SK-N-SH treated with all-trans-retinoic acid at 6 μM for 48 hours (cell line): ENCODE measurements at regions not wholly inside any gene's neighbourhood (a gene's known extent, or its start where the extent isn't known, plus 50 kb on each side); places are given as distances from the start of the nearest gene placed in this dataset.

Experiments
- ATAC-seq: fragments of 200-7000 bp; cut with Tn5 transposase; 3 replicates; pipeline ENCODE4 v1.9.1; 2020; ENCODE audit warnings: mild to moderate bottlenecking, moderate library complexity
- ARNTL ChIP-seq: fragments of 450-650 bp; formaldehyde crosslinking; IDR thresholded peaks from 2 replicates; pipeline ENCODE4 v1.5.0; 2020; ENCODE audit warnings: low read depth, mild to moderate bottlenecking, moderate library complexity, borderline replicate concordance
- BACH2 ChIP-seq: fragments of 250-450 bp; sonication (Bioruptor Pico); IDR thresholded peaks from 2 replicates; pipeline ENCODE4 v1.9.0; 2021; ENCODE audit warnings: mild to moderate bottlenecking, borderline replicate concordance
- CSDC2 ChIP-seq: fragments of 250-450 bp; sonication (Bioruptor Pico); IDR thresholded peaks from 2 replicates; pipeline ENCODE4 v1.5.0; 2020; ENCODE audit warnings: mild to moderate bottlenecking, moderate library complexity
- ESRRG ChIP-seq: fragments of 250-450 bp; sonication (Bioruptor Pico); IDR thresholded peaks from 2 replicates; pipeline ENCODE4 v1.6.1; 2021; ENCODE audit warnings: mild to moderate bottlenecking
- GLIS3 ChIP-seq: fragments of 250-450 bp; sonication (Bioruptor Pico); IDR thresholded peaks from 2 replicates; pipeline ENCODE4 v1.5.0; 2020; ENCODE audit warnings: mild to moderate bottlenecking, moderate library complexity
- ISL1 ChIP-seq: fragments of 250-450 bp; sonication (Bioruptor Pico); IDR thresholded peaks from 2 replicates; pipeline ENCODE4 v2.1.2; 2022; ENCODE audit warnings: mild to moderate bottlenecking, moderate library complexity
- OSR1 ChIP-seq: fragments of 250-450 bp; sonication (Bioruptor Pico); IDR thresholded peaks from 2 replicates; pipeline ENCODE4 v1.8.0; 2022; ENCODE audit warnings: moderate library complexity, mild to moderate bottlenecking, inconsistent platforms
- PPARA ChIP-seq: fragments of 250-450 bp; sonication (Bioruptor Pico); IDR thresholded peaks from 2 replicates; pipeline ENCODE4 v1.5.0; 2020; ENCODE audit warnings: mild to moderate bottlenecking, borderline replicate concordance
- RARB ChIP-seq: fragments of 250-450 bp; sonication (Bioruptor Pico); IDR thresholded peaks from 2 replicates; pipeline ENCODE4 v1.8.0; 2021; ENCODE audit warnings: mild to moderate bottlenecking, moderate library complexity
- SNAI2 ChIP-seq: fragments of 250-450 bp; sonication (Bioruptor Pico); IDR thresholded peaks from 2 replicates; pipeline ENCODE4 v1.5.0; 2020; ENCODE audit warnings: mild to moderate bottlenecking, moderate library complexity
- TCF4 ChIP-seq: fragments of 250-450 bp; sonication (Bioruptor Pico); IDR thresholded peaks from 2 replicates; pipeline ENCODE4 v1.8.0; 2021; ENCODE audit warnings: mild to moderate bottlenecking, moderate library complexity, borderline replicate concordance
- TOX ChIP-seq: fragments of 250-450 bp; sonication (Bioruptor Pico); IDR thresholded peaks from 2 replicates; pipeline ENCODE4 v1.8.0; 2021; ENCODE audit warnings: mild to moderate bottlenecking, moderate library complexity, borderline replicate concordance
- ZFP3 ChIP-seq: fragments of 250-450 bp; sonication (Bioruptor Pico); IDR thresholded peaks from 2 replicates; pipeline ENCODE4 v1.5.0; 2020; ENCODE audit warnings: mild to moderate bottlenecking, moderate library complexity
- ZFP30 ChIP-seq: fragments of 450-650 bp; formaldehyde crosslinking; IDR thresholded peaks from 2 replicates; pipeline ENCODE4 v1.5.0; 2022; ENCODE audit warnings: mild to moderate bottlenecking, moderate library complexity
- ZNF565 ChIP-seq: fragments of 450-650 bp; formaldehyde crosslinking; conservative IDR thresholded peaks from 2 replicates; pipeline ENCODE4 v1.5.0; 2020; ENCODE audit warnings: low read depth, mild to moderate bottlenecking, moderate library complexity
- ZNF70 ChIP-seq: fragments of 450-650 bp; formaldehyde crosslinking; IDR thresholded peaks from 2 replicates; pipeline ENCODE4 v1.5.0; 2020; ENCODE audit warnings: mild to moderate bottlenecking, moderate library complexity
- ZNF8 ChIP-seq: fragments of 450-650 bp; formaldehyde crosslinking; IDR thresholded peaks from 2 replicates; pipeline ENCODE4 v1.5.0; 2020; ENCODE audit warnings: mild to moderate bottlenecking, moderate library complexity
- TF ChIP-seq, protein P1 (sequence below): fragments of 250-450 bp; sonication (Bioruptor Pico); IDR thresholded peaks from 2 replicates; pipeline ENCODE4 v1.5.1; 2021; ENCODE audit warnings: mild to moderate bottlenecking, moderate library complexity
- TF ChIP-seq, protein P2 (sequence below): fragments of 250-450 bp; sonication (Bioruptor Pico); IDR thresholded peaks from 2 replicates; pipeline ENCODE4 v1.5.1; 2020; ENCODE audit warnings: low read depth, mild to moderate bottlenecking, moderate library complexity
- TF ChIP-seq, protein P3 (sequence below): fragments of 250-450 bp; sonication (Bioruptor Pico); IDR thresholded peaks from 2 replicates; pipeline ENCODE4 v1.8.0; 2020; ENCODE audit warnings: mild to moderate bottlenecking, moderate library complexity, borderline replicate concordance
- TF ChIP-seq, protein P4 (sequence below): fragments of 250-450 bp; sonication (Bioruptor Pico); IDR thresholded peaks from 2 replicates; pipeline ENCODE4 v1.5.0; 2020; ENCODE audit warnings: mild to moderate bottlenecking, moderate library complexity
- TF ChIP-seq, protein P5 (sequence below): fragments of 250-450 bp; sonication (Bioruptor Pico); IDR thresholded peaks from 2 replicates; pipeline ENCODE4 v1.8.0; 2021; ENCODE audit warnings: low read depth, mild to moderate bottlenecking, moderate library complexity, borderline replicate concordance

DNA sequence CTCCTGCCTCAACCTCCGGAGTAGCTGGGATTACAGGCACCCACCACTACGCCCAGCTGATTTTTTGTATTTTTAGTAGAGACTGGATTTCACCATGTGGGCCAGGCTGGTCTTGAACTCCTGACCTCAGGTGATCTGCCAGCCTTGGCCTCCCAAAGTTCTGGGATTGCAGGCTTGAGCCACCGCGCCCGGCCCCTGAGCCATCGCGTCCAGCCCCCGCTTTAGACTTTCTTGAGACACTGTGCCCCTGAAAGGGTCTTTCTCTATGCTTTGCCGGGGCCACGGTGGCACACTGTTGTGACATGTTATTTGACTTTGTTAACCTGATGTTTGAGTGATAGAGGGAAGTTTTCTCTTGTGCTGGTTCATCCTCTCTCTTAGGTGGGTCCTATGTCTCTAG, 186.4 kb downstream of the BTG1 start:
- TF ChIP-seq RARB (CRISPR knock-in tag), result no peak
- TF ChIP-seq BACH2 (CRISPR knock-in tag), result no peak
- TF ChIP-seq SNAI2, result no peak
- no peak for TF ChIP-seq ZFP3 (CRISPR knock-in tag)
- TF ChIP-seq ISL1 (CRISPR knock-in tag), result no peak
- TF ChIP-seq, protein P1, sequence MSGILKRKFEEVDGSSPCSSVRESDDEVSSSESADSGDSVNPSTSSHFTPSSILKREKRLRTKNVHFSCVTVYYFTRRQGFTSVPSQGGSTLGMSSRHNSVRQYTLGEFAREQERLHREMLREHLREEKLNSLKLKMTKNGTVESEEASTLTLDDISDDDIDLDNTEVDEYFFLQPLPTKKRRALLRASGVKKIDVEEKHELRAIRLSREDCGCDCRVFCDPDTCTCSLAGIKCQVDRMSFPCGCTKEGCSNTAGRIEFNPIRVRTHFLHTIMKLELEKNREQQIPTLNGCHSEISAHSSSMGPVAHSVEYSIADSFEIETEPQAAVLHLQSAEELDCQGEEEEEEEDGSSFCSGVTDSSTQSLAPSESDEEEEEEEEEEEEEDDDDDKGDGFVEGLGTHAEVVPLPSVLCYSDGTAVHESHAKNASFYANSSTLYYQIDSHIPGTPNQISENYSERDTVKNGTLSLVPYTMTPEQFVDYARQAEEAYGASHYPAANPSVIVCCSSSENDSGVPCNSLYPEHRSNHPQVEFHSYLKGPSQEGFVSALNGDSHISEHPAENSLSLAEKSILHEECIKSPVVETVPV, result no peak
- TF ChIP-seq OSR1 (CRISPR knock-in tag), result no peak
- TF ChIP-seq, protein P2, sequence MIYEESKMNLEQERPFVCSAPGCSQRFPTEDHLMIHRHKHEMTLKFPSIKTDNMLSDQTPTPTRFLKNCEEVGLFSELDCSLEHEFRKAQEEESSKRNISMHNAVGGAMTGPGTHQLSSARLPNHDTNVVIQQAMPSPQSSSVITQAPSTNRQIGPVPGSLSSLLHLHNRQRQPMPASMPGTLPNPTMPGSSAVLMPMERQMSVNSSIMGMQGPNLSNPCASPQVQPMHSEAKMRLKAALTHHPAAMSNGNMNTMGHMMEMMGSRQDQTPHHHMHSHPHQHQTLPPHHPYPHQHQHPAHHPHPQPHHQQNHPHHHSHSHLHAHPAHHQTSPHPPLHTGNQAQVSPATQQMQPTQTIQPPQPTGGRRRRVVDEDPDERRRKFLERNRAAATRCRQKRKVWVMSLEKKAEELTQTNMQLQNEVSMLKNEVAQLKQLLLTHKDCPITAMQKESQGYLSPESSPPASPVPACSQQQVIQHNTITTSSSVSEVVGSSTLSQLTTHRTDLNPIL, result no peak
- TF ChIP-seq ZNF565 (CRISPR knock-in tag), result no peak
- ATAC-seq, result no peak

DNA sequence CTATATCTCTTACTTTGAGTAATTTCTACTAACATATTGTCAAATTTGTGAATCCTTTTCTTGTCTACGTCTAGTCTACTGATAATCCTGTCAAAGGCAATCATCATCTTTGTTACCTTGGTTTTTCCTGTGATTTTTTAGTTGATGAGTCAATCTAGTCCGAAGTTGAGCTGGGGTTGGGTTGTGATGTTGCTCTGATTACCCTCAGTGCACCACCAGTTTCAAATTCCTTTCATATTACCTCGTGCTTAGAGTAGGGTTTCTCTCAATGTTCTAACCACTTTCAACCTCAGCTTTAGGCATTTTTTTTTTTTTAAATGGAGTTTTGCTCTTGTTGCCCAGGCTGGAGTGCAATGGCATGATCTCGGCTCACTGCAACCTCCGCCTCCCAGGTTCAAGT, 186.8 kb downstream of the BTG1 start:
- TF ChIP-seq SNAI2 (no peak), OSR1 (CRISPR knock-in tag) (no peak), ARNTL (CRISPR knock-in tag) (no peak), RARB (CRISPR knock-in tag) (no peak), ZFP30 (CRISPR knock-in tag) (no peak), ESRRG (CRISPR knock-in tag) (no peak), ZFP3 (CRISPR knock-in tag) (no peak), ZNF8 (CRISPR knock-in tag) (no peak), TOX (CRISPR knock-in tag) (no peak), PPARA (CRISPR knock-in tag) (no peak), CSDC2 (CRISPR knock-in tag) (no peak), TCF4 (CRISPR knock-in tag) (no peak), ZNF70 (CRISPR knock-in tag) (no peak), ZNF565 (CRISPR knock-in tag) (no peak), GLIS3 (CRISPR knock-in tag) (no peak)
- TF ChIP-seq, protein P1, result no peak
- TF ChIP-seq, protein P2, result no peak
- TF ChIP-seq, protein P3, sequence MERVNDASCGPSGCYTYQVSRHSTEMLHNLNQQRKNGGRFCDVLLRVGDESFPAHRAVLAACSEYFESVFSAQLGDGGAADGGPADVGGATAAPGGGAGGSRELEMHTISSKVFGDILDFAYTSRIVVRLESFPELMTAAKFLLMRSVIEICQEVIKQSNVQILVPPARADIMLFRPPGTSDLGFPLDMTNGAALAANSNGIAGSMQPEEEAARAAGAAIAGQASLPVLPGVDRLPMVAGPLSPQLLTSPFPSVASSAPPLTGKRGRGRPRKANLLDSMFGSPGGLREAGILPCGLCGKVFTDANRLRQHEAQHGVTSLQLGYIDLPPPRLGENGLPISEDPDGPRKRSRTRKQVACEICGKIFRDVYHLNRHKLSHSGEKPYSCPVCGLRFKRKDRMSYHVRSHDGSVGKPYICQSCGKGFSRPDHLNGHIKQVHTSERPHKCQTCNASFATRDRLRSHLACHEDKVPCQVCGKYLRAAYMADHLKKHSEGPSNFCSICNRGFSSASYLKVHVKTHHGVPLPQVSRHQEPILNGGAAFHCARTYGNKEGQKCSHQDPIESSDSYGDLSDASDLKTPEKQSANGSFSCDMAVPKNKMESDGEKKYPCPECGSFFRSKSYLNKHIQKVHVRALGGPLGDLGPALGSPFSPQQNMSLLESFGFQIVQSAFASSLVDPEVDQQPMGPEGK (CRISPR knock-in tag), result no peak
- TF ChIP-seq, protein P4, sequence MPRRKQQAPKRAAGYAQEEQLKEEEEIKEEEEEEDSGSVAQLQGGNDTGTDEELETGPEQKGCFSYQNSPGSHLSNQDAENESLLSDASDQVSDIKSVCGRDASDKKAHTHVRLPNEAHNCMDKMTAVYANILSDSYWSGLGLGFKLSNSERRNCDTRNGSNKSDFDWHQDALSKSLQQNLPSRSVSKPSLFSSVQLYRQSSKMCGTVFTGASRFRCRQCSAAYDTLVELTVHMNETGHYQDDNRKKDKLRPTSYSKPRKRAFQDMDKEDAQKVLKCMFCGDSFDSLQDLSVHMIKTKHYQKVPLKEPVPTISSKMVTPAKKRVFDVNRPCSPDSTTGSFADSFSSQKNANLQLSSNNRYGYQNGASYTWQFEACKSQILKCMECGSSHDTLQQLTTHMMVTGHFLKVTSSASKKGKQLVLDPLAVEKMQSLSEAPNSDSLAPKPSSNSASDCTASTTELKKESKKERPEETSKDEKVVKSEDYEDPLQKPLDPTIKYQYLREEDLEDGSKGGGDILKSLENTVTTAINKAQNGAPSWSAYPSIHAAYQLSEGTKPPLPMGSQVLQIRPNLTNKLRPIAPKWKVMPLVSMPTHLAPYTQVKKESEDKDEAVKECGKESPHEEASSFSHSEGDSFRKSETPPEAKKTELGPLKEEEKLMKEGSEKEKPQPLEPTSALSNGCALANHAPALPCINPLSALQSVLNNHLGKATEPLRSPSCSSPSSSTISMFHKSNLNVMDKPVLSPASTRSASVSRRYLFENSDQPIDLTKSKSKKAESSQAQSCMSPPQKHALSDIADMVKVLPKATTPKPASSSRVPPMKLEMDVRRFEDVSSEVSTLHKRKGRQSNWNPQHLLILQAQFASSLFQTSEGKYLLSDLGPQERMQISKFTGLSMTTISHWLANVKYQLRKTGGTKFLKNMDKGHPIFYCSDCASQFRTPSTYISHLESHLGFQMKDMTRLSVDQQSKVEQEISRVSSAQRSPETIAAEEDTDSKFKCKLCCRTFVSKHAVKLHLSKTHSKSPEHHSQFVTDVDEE (CRISPR knock-in tag), result no peak
- peak; percentile 75 for ATAC-seq

DNA sequence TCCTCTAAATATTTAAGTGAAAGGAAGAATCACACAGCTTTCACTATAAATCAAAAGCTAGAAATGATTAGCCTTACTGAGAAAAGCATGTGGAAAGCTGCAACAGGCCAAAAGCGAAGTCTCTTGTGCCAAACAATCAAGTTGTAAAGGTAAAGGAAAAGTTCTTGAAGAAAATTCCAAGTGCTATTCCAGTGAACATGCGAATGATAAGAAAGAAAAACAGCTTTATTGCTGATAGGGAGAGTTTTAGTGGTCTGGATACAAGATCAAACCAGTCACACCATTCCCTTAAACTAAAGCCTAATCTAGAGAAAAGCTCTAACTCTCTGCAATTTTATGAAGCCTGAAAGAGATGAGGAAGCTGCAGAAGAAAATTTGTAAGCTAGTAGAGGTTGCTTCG, 190.9 kb downstream of the BTG1 start:
- no peak for ATAC-seq
- TF ChIP-seq ZFP30 (CRISPR knock-in tag), result no peak
- TF ChIP-seq, protein P3 (CRISPR knock-in tag), result no peak
- no peak for TF ChIP-seq ZNF70 (CRISPR knock-in tag)
- TF ChIP-seq ARNTL (CRISPR knock-in tag), result no peak
- TF ChIP-seq, protein P5, sequence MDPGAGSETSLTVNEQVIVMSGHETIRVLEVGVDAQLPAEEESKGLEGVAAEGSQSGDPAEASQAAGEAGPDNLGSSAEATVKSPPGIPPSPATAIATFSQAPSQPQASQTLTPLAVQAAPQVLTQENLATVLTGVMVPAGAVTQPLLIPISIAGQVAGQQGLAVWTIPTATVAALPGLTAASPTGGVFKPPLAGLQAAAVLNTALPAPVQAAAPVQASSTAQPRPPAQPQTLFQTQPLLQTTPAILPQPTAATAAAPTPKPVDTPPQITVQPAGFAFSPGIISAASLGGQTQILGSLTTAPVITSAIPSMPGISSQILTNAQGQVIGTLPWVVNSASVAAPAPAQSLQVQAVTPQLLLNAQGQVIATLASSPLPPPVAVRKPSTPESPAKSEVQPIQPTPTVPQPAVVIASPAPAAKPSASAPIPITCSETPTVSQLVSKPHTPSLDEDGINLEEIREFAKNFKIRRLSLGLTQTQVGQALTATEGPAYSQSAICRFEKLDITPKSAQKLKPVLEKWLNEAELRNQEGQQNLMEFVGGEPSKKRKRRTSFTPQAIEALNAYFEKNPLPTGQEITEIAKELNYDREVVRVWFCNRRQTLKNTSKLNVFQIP (CRISPR knock-in tag), result no peak
- TF ChIP-seq BACH2 (CRISPR knock-in tag), result no peak
- no peak for TF ChIP-seq TCF4 (CRISPR knock-in tag)
- TF ChIP-seq TOX (CRISPR knock-in tag), result no peak
- TF ChIP-seq, protein P1, result no peak
